Astrocyte of the cerebellum (primary cell): ENCODE measurements at regions not wholly inside any gene's neighbourhood (a gene's known extent, or its start where the extent isn't known, plus 50 kb on each side); places are given as distances from the start of the nearest gene placed in this dataset.
"Not testable (repeated sequence)": the region's sequence is repeated elsewhere in the genome, so short reads cannot be mapped to it uniquely, and the experiment has no call there.

Experiments used
- DNase-seq: peaks from one replicate; pipeline ENCODE4 v3.0.0-alpha.2; 2011; ENCODE audit warnings: low read depth
- H3K4me3 ChIP-seq: 2 replicates; pipeline ENCODE4 v1.5.1; 2011; ENCODE audit warnings: mild to moderate bottlenecking, low read depth, low read length, moderate library complexity
- CTCF ChIP-seq: IDR thresholded peaks from 2 replicates; pipeline ENCODE4 v1.5.1; 2012; ENCODE audit warnings: low read length, low read depth, moderate library complexity, mild to moderate bottlenecking; ENCODE audit errors: missing control alignments
- in situ Hi-C: cut with HindIII; loops from 2 replicates; pipeline ENCODE4 v1.10.0; 2017; ENCODE audit warnings: low sequenced_read_pairs

GRCh38 chr9:64813072-64813471, 471.9 kb downstream of the FOXD4L5 start:
- H3K4me3 ChIP-seq, DNase-seq, in situ Hi-C loops: not testable (repeated sequence)

- H3K4me3 ChIP-seq, in situ Hi-C loops, DNase-seq: not testable (repeated sequence)
Observed at GRCh38 chr9:64778667-64779066, 506.3 kb downstream of the FOXD4L5 start.

GRCh38 chr9:64776269-64776668, 508.7 kb downstream of the FOXD4L5 start:
- DNase-seq, H3K4me3 ChIP-seq, in situ Hi-C loops: not testable (repeated sequence)

- H3K4me3 ChIP-seq, result peak overlapping the region; percentile 15
- in situ Hi-C loops, result not testable (repeated sequence)
- peak; percentile 6 for DNase-seq
Observed at GRCh38 chr9:64774813-64775793, 509.9 kb downstream of the FOXD4L5 start.

- H3K4me3 ChIP-seq, result peak overlapping the region; percentile 21
- in situ Hi-C loops, result not testable (repeated sequence)
- DNase-seq, result peak; percentile 37
Observed at GRCh38 chr9:64774004-64774812, 510.8 kb downstream of the FOXD4L5 start.

- DNase-seq, result peak; percentile 5
- H3K4me3 ChIP-seq, result peak overlapping the region; percentile 21
- in situ Hi-C loops, result no loop called here
- no peak for TF ChIP-seq CTCF
Observed at GRCh38 chr9:64773491-64773931, 511.5 kb downstream of the FOXD4L5 start.

- peak overlapping the region; percentile 18 for H3K4me3 ChIP-seq
- in situ Hi-C loops, DNase-seq: not testable (repeated sequence)
Observed at GRCh38 chr9:64772751-64773331, 512.2 kb downstream of the FOXD4L5 start.

GRCh38 chr9:64772123-64772736, 512.8 kb downstream of the FOXD4L5 start:
- in situ Hi-C loops, DNase-seq, H3K4me3 ChIP-seq: not testable (repeated sequence)
